NCI-H82 (cell line): ENCODE measurements at regions not wholly inside any gene's neighbourhood (a gene's known extent, or its start where the extent isn't known, plus 50 kb on each side); places are given as distances from the start of the nearest gene placed in this dataset.

Experiments used
- DNase-seq: peaks from one replicate; lab custom pipeline; 2025; lab: John Stamatoyannopoulos, UW

DNA sequence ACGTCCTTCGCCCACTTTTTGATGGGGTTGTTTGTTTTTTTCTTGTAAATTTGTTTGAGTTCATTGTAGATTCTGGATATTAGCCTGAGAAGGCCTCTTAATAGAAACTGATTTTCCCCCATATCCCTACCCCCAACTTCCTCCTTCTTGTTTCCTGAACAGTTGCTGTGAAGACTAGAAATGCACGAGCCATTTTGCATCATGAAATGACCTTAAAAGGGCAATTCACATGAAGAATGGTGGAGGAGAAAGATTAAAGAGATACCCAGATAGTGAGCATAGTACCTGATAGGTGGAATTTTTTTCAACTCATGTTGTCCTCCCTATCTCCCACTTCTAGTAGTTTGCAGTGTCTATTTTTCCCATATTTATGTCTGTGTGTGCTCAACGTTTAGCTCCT is 55.2 kb upstream of the KCNH8 start:
- DNase-seq = no peak

DNA sequence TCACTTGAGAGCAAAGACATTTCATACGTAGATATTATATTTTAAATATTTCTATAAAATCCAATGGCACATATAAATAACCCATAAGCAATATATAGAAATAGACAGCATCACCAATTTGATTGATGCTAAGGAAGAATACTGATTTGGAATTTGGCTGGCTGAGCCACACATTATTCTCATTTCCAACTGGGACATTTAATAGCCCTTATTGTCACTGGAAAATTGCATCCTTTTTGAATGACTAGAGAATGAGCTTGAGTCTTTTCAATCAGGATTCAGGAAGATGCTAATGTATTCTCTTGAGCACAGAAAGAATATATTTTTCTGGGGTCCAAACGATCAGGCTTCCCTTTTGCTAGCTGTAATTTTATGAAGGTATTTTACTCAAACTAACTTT is 70.9 kb upstream of the KCNH8 start:
- no peak for DNase-seq

DNA sequence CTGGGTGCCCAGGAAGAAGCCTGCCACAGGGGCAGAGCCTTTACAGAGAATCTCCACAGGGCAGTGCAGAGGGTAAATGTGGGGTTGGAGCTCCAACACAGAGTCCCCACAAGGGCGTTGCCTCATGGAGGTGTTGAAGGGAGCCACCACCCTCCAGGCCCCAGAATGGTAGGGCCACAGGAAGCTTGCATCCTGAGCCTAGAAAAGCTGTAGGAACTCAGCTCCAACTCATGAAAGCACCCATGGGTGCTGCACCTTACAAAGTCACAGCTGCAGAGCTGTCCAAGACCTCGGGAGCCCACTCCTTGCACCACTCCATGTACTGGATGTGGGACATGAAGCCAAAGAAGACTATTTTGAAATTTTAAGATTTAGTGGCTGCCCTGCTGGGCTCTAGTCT is 73.3 kb upstream of the KCNH8 start:
- DNase-seq = no peak

DNA sequence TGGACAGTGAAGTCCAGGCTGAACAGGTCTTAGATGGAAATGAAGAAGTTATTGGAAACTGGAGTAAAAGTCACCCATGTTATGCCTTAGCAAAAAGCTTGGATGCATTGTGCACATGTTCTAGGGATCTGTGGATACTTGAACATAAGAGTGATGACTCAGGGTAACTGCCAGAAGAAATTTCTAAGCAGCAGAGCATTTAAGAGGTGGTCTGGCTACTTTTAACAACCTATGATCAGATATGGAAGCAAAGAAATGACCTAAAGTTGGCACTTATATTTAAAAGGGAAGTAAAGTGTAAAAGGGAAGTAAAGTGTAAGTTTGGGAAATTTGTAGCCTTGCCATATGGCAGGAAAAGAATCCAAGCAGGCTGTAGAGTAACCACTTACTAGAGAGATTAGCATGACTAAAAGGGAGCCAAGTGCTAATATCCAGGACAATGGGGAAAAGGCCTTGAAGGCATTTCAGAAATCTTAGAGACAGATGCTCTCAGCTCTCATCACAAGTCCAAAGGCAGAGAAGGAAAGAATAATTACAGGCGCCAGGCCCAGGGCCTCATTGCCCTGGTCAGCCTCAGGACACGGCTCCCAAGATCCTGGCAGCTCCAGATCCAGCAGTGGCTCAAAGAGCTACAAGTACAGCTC is 73.9 kb upstream of the KCNH8 start:
- no peak for DNase-seq

DNA sequence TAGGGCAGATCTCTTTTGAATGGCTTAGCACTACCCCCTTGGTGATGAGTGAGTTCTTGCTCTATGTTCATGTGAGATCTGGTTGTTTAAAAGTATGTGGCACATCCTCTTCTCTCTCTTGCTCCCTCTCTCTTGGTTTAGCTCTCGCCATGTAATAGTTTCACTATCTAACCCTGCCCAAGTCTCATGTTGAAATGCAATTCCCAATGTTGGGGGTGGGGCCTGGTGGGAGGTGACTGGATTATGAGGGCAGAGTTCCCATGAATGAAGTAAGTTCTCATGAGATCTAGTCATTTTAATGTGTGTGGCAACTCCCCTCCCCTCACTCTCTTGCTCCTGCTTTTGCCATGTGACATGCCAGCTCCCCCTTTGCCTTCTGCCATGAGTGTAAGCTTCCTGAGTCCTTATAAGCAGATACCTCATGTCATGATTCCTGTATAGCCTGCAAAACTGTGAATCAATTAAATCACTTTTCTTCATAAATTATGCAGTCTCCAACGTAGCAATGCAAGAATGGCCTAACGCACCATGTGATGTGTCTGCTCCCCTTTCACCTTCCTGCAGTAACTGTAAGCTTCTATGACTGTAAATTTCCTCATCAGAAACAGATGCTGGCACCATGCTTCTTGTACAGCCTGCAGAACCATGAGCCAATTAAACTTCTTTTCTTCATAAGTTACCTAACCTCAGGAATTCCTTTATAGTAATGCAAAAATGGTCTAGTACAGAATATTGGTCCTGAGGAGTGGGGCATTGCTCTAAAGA is 74.8 kb upstream of the KCNH8 start:
- DNase-seq = no peak

DNA sequence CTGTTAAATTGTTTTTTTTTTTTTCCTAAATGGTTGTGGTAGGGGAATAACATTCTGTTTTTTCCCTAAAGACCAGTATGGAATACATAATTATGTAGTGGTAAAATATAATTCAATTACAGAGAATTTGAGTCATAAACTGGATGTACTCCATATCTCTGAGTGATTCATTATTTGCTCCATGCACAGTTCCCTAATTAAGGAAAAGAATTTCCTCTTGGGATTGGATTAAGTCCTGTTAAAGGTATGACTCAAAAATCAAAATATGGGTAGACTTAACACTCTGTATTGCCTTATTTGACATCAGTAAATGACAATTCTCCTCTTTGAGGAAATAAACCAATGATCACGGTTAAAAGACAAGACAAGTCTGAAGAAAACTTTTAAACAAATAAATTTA is 78.0 kb upstream of the KCNH8 start:
- DNase-seq = no peak

DNA sequence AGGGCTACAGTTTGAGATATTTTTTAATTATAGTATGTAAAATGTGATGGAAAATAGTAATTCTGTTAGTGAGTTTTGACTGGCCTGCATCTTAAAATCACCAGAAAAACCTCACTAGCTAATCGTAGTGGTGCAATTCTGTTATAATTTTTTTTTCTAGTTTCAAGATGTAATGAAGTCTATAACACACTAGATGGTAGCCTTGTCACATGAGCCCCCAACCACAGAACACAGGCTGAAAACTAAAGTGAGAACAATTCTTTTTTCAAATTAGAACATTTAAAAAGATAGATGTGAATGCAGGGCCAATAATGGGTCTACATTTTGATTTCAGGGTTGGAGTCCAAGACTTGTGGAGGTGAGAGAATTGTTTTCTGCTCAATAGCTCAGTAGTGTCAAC is 83.3 kb upstream of the KCNH8 start:
- DNase-seq = peak; percentile 6

DNA sequence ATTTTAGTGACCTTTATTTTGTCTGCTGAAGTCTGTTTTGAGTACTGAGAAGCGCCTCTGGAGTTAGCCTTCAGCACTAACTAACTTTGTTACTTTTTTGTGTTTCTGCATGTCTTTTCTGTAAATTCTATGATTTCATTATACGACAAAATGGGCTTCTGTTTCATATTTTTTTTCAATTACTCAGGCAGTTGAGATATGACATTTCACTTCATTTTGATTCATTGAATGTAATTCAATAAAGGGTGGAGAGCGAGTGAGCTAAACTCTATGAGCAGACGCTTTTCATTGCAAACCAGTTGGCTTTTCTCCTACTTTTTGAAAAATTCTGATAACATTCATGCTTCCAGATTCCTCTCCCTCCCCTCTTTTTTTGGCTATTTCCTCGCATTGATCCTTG is 84.4 kb upstream of the KCNH8 start:
- no peak for DNase-seq

DNA sequence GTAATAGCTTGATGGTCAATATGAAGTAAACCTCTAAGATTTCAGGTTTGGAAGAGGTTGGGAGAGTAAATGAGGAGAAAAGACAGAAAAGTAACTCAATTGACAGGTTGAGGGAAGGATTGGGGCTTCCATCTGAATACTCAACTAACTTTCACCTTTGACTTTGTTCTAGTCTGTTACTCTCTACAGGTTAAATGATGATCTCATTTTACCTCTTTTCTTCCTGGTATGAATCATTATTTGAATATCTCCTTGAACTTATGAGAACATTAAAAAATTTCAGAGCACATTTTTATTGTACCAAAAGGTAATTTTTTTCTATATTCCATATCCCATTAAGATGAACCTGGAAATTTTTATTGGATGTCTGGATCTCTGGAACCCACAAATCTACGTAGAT is 87.9 kb upstream of the KCNH8 start:
- DNase-seq = no peak

DNA sequence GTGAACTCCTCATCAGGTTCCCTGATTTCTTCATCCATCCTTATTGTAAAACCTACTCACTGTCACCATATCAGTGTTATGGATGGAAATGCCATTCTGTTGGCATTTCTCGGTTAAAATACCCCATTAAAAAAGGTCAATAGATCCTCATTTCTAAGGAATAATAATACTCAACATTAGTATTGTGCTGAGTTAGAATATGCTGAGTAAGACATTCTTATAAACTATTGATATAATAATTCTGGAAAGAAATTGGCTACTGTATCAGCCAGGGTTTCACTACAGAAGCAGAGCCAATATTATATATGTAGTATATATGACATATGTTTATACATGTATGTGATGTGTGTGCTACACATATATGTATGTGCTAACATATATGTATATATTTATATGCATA is 95.4 kb upstream of the KCNH8 start:
- no peak for DNase-seq

DNA sequence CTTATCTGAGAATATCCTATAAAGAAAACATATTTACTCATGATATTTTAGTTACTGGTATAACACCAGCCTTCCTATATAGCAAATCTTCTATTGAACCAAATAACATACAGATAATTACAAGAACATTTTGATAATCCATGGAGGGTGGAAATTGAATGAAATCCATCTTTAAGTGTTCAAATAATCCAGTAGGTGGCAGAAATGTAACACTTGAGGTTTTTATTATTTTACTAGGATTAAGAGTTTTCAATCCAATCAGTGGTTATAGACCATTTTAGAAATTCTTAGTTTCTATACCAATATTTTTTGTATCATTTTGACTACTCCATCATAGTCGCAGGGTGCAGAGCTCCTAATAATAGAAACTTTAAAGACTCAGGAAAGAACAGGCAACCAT is 101.9 kb upstream of the KCNH8 start:
- peak; percentile 2 for DNase-seq

DNA sequence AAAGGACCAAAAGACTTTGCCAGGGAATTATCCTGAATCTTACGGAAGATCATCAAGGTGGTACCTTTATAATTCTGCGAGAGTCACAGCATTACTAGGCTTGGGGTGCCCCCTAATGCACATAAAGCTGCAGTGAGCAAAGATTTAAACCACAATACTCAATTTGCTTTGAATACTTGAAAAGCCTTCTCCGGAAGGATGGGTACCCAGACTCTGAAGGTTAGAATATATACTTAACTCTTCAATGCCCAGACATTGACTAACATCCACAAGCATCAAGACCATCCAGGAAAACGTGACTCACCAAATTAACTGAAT is 117.8 kb upstream of the KCNH8 start:
- DNase-seq = no peak

DNA sequence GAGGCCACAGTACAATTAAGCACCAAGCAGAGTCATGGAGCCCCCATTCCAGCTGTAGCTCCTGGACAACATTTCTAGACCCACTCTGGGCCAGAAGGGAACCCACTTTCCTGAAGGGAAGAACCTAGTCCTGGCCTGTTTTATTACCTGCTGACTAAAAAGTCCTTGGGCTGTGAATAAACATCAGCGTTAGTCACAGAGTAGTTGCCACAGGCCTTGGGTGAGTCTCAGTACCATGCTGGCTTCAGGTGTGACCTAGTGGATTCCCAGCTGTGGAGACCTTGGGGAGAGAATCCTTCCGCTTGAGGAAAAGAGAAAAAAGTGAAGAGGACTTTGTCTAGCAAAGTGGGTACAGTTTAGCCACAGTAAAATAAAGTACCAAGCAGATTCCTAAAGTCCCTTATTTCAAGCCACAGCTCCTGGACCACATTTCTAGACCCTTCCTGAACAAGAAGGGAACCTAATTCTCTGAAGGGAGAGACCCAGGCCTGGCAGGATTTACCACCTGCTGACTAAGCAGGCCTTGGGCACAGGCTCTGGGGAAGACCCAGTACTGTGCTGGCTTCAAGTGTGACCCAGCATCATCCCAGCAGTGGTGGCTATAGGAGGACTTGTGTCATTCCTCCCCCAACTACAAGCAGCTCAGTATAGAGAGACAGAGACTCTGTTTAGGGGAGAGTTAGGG is 118.3 kb upstream of the KCNH8 start:
- DNase-seq = no peak

DNA sequence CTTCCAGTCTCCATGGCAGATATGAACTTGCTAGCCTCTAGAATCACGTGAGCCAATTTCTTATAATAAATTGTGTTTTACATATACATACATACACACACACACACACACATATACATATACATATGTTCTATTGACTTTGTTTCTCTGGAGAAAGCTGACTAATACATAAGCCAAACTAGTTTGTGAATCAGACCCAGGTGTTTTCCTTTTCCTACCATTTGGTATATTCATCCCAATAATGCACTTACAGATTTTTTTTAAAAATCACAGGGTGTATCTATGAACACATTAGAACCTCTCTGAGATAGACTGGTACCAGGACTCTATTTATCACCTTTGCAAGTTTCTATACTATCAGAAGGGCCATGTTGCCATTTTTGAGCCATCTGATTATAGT is 122.9 kb upstream of the KCNH8 start:
- no peak for DNase-seq

DNA sequence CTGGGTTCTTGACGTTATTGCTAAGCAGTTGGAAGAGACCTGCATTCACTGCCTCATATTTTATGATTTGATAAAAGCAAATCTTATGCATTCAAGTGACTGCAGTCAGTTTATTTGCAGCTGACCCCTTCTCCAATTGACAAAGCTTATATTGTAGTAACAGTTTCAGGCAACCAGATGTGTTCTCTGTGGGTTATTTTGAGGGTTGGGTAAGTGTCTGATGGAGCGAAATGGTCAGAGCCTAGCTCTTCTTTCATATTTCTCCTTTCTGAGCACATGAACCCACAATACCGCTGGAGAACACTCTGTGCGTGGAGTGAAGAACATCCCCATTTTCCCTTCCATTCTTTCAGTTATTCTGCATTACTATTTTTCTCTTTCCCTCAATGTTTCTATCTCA is 125.8 kb upstream of the KCNH8 start:
- DNase-seq = no peak

DNA sequence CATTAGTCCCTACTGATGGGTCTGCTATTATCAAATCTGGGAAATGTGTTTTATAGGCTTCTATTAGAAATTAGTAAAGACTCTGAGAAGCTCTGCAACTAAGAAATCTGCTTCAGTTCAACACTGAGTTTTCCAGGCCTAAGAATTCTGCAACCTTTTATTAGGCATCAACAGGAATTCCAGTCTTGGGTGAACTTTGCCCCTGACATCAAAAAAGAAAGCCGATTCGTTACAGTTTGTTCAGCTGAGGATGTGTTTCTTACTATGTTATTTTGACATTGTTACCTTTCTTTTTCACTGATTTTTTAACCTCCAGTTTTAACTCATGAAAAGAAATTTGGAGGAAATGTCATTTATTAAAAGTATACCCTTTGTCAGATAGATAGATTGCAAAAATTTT is 131.5 kb upstream of the KCNH8 start:
- DNase-seq = no peak

DNA sequence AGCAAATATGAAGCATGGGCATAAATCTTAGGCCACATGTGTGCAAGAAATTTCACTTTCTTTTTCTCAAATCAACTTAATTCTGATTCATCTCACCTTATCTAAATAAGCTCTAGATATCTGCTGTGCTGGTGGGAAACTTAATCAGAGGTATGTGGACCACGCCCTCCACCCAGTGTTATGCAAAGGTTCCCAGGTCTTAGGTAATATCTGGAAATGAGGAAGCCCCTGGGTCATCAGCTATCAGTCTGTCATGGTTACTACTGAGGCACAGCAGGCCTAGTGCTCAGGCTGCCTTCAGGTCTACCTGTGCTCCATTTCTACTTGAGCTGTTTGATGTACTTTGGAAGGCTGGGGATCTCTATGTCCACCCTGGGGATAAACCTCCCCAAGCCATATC is 134.4 kb upstream of the KCNH8 start:
- DNase-seq = no peak

DNA sequence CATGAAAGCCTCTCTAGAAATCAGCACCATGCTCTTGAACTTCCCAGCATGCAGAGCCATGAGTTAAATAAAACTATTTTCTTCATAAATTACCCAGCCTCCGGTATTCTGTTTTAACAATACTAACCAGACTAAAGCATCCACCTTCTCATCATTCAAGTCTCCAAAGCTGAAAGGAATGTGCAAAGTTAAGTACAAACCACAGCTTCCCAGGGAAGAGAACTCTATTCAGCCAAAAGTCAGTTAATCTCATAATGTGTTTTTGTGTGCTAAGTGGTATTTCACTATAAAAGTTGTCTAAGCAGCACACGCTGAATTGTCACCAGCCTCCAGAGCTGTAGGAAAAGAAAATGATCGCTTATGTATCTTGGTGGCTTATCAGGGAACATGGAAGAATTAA is 135.5 kb upstream of the KCNH8 start:
- DNase-seq = no peak

DNA sequence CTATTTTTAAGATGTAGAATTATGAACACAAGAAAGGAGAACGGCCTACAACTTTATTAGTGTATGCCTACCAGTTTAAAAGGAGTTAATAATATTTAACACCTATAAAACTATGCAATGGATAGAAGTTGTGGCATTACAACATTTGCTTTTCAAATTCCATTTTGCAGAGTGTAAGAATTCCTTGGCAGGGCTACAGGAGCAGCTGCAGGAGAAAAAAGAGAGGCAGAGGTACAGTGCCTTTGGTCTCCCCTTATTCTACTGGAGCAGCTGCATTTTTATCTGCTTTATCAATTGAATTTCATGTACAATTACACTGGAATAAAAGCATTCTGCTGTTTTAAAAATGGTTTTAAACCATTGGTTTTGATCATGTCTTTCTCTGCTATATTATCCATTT is 145.7 kb upstream of the KCNH8 start:
- DNase-seq = no peak

DNA sequence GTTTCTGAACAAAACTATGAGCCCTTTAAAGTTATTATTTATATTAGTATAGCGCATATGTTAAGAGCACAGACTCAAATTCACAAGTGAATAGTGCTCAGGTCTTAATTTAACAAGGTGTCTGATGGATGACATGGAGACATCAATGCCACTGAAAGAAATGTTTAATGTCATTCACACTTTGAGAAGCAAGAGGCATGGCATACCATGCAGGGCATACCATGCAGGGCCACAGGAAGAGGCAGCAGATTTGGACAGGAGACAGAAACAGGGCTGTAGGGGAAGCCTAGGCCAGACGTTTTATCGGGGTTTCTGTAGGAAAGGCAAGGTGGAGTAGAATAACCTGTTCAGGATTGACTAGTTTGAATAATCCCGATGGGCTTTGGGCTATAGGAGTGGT is 150.2 kb upstream of the KCNH8 start:
- no peak for DNase-seq

DNA sequence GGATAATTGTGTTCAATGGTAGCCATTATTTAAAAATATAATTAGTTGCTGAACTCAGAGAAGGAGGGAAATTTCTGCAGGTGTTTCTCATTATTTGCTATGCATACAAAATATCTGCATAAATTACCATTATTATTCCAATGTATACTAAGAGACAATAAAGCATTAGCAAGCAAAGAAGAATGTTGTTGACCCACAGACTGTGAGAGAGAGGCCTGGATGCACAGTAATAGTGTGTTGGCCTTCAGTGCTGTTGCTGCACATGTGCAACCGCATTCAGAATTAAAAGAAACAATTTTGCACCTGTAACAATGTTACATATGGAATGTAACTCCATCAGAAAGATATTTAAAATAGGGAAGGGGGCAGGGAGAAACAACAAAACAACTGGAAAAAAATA is 155.6 kb upstream of the KCNH8 start:
- DNase-seq = no peak

DNA sequence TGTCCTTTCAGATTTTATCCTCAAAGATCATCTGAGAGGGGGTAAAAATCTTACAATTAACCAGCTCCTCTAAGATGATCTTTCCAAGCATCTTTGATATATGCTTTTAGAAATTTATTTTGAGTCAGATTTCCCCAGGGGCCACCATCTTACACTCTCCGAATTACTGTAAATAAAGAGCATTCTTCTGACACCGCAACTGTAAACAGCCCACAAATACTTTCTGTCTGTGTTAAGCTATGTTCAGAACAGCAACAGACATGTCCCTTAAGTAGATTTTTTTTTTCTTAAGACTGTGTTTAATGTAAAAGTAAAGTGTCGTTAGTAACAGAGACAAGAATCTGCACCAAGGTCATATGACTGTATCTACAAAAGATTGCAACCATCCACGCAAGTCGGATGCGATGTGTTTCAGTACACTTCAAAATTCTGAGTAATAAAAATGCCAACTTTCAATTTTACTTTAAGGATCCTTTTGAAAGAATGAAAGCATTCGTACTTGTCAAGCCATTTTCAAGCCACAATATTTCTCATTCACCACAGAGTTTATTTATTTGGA is 159.0 kb upstream of the KCNH8 start:
- DNase-seq = no peak

DNA sequence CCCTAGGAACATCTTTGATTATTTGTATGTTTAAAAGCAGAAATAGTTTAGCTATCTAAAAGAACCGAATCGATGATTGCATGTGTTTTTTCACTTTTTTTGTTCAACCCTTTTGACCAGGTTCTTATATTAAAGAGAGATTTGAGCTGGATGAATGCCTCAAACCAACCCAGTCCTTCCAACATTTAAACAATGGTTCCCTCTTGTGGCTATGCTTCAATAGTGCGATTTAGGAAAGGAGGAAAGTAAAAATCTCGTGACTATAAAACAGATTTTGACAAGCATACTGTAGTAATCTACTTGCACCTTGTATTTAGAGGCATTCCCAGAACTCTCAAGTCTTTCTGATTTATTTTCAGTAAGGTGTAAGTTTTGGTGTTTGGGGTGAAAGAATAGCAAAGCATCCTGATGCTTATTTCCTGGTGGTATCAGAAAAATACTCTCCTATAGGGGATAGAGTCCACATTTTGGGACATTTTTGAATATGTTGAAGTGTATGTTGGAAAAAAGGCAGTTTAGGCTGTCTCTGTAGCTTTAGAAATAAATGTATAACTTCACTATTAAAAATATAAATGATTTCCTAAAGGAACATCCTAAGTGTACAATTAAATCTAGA is 159.6 kb upstream of the KCNH8 start:
- DNase-seq = peak; percentile 67
